NCI-H2171 treated with DMSO at 0.1 percent for 48 hours (cell line): ENCODE measurements at regions not wholly inside any gene's neighbourhood (a gene's known extent, or its start where the extent isn't known, plus 50 kb on each side); places are given as distances from the start of the nearest gene placed in this dataset.
A peak's percentile ranks its signal among the peaks of the same experiment; 100 is the strongest.
"Not testable (repeated sequence)": the region's sequence is repeated elsewhere in the genome, so short reads cannot be mapped to it uniquely, and the experiment has no call there.

Source experiments
- DNase-seq: peaks from one replicate; lab custom pipeline; 2025; lab: John Stamatoyannopoulos, UW

- DNase-seq = no peak
Observed at GRCh38 chr11:96905663-96906062, 515.9 kb downstream of the JRKL start.

- peak; percentile 91 for DNase-seq
Observed at GRCh38 chr11:96906476-96906875, 516.7 kb downstream of the JRKL start.

GRCh38 chr11:96925862-96926261 lies 536.0 kb downstream of the JRKL start:
- no peak for DNase-seq

- DNase-seq = no peak
Observed at GRCh38 chr11:96940227-96940626, 550.4 kb downstream of the JRKL start.

GRCh38 chr11:96942855-96943254 lies 553.0 kb downstream of the JRKL start:
- DNase-seq = no peak

GRCh38 chr11:96943970-96944369 lies 554.2 kb downstream of the JRKL start:
- DNase-seq = peak; percentile 5

GRCh38 chr11:96948066-96948465 lies 558.3 kb downstream of the JRKL start:
- DNase-seq = no peak

GRCh38 chr11:96949464-96949863 lies 559.7 kb downstream of the JRKL start:
- no peak for DNase-seq

GRCh38 chr11:96954587-96955242 lies 564.9 kb downstream of the JRKL start:
- no peak for DNase-seq

GRCh38 chr11:96960476-96960875 lies 570.7 kb downstream of the JRKL start:
- peak; percentile 14 for DNase-seq

GRCh38 chr11:96960926-96961325 lies 571.1 kb downstream of the JRKL start:
- peak; percentile 9 for DNase-seq

- DNase-seq = no peak
Observed at GRCh38 chr11:96961931-96962330, 572.1 kb downstream of the JRKL start.

GRCh38 chr11:96963375-96963774 lies 573.6 kb downstream of the JRKL start:
- DNase-seq = no peak

- no peak for DNase-seq
Observed at GRCh38 chr11:96964661-96965060, 574.8 kb downstream of the JRKL start.

- DNase-seq = no peak
Observed at GRCh38 chr11:96967616-96968015, 577.8 kb downstream of the JRKL start.

GRCh38 chr11:96969251-96969650 lies 579.4 kb downstream of the JRKL start:
- DNase-seq = no peak

GRCh38 chr11:96978751-96979150 lies 588.9 kb downstream of the JRKL start:
- no peak for DNase-seq

GRCh38 chr11:96986516-96986915 lies 596.7 kb downstream of the JRKL start:
- peak; percentile 6 for DNase-seq

GRCh38 chr11:96990914-96991313 lies 601.1 kb downstream of the JRKL start:
- DNase-seq = no peak

GRCh38 chr11:97000481-97000880 lies 610.7 kb downstream of the JRKL start:
- no peak for DNase-seq

GRCh38 chr11:97007283-97007682 lies 617.5 kb downstream of the JRKL start:
- no peak for DNase-seq

GRCh38 chr11:97009613-97010012 lies 619.8 kb downstream of the JRKL start:
- DNase-seq = no peak

- not testable (repeated sequence) for DNase-seq
Observed at GRCh38 chr11:97010997-97011396, 621.2 kb downstream of the JRKL start.

- no peak for DNase-seq
Observed at GRCh38 chr11:97015327-97015726, 625.5 kb downstream of the JRKL start.
